AG04449 (cell line): ENCODE measurements at regions not wholly inside any gene's neighbourhood (a gene's known extent, or its start where the extent isn't known, plus 50 kb on each side); places are given as distances from the start of the nearest gene placed in this dataset.

Experiments
- CTCF ChIA-PET: fragments of 350-600 bp; formaldehyde crosslinking; extraction: SDS; loops from one replicate; lab custom pipeline; 2021; ENCODE audit warnings: antibody characterized with exemption; lab: Yijun Ruan, JAX
- POLR2A ChIA-PET: fragments of 400-600, 350-600 bp; formaldehyde crosslinking; extraction: SDS; loops from one replicate; lab custom pipeline; 2020; ENCODE audit warnings: antibody characterized with exemption, inconsistent platforms; lab: Yijun Ruan, JAX
- DNase-seq: peaks from one replicate; pipeline ENCODE4 v3.0.0-alpha.2; 2010; ENCODE audit warnings: low read depth, low spot score
- H3K4me3 ChIP-seq: 2 replicates; pipeline ENCODE4 v1.5.1; 2011; ENCODE audit warnings: low read depth, mild to moderate bottlenecking, control low read depth, low read length
- CTCF ChIP-seq: IDR thresholded peaks from one replicate; pipeline ENCODE4 v1.5.1; 2011; ENCODE audit warnings: mild to moderate bottlenecking, moderate library complexity, low read length, control low read depth, inconsistent platforms; ENCODE audit not compliant: insufficient read depth; ENCODE audit errors: missing control alignments

GRCh38 chr4:171629737-171630136 lies 183.5 kb upstream of the GALNTL6 start:
- ChIA-PET POLR2A (no interaction called here), CTCF (no interaction called here)
- TF ChIP-seq CTCF: no peak
- no peak for DNase-seq
- no peak overlapping the region for H3K4me3 ChIP-seq

GRCh38 chr4:171629182-171629581 lies 184.0 kb upstream of the GALNTL6 start:
- no peak overlapping the region for H3K4me3 ChIP-seq
- ChIA-PET CTCF (no interaction called here), POLR2A (no interaction called here)
- TF ChIP-seq CTCF: no peak
- no peak for DNase-seq

GRCh38 chr4:171626554-171626953 lies 186.7 kb upstream of the GALNTL6 start:
- CTCF ChIA-PET: no interaction called here
- H3K4me3 ChIP-seq: no peak overlapping the region
- TF ChIP-seq CTCF: no peak
- no peak for DNase-seq
- POLR2A ChIA-PET: no interaction called here

- no peak overlapping the region for H3K4me3 ChIP-seq
- POLR2A ChIA-PET: no interaction called here
- no peak for TF ChIP-seq CTCF
- DNase-seq: no peak
- CTCF ChIA-PET: no interaction called here
Observed at GRCh38 chr4:171622729-171623128, 190.5 kb upstream of the GALNTL6 start.

- TF ChIP-seq CTCF: no peak
- ChIA-PET POLR2A (no interaction called here), CTCF (no interaction called here)
- H3K4me3 ChIP-seq: no peak overlapping the region
- no peak for DNase-seq
Observed at GRCh38 chr4:171621646-171622045, 191.6 kb upstream of the GALNTL6 start.

- no peak overlapping the region for H3K4me3 ChIP-seq
- no peak for TF ChIP-seq CTCF
- DNase-seq: no peak
- POLR2A ChIA-PET: no interaction called here
- CTCF ChIA-PET: no interaction called here
Observed at GRCh38 chr4:171612907-171613306, 200.3 kb upstream of the GALNTL6 start.
